ENCODE measurements at regions not wholly inside any gene's neighbourhood (a gene's known extent, or its start where the extent isn't known, plus 50 kb on each side); places are given as distances from the start of the nearest gene placed in this dataset.

DNA sequence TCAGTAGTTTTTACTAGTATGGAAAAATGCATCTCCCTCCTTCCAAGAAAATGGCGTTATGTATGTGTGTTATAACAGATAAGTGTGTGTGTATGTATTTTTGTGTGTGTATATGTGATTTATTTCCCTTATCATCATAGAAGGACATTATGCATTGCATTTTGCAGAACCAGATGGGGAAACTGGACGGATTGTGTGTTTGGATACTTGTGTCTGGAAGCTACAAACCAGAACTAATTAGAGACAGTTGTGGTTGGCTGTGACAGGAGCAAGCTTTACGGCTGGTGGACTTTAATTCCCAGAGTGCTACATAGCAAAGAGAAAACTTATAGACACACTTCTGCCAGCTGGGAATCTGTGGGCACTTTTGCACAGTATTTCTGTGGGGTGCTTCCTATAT, 162.5 kb downstream of the RWDD3 start:
- DNase-seq = no peak
- peaks cover 8% of the 10 kb centered on the region for H3K9me3 Mint-ChIP-seq (ENCODE audit: low read depth, unreplicated experiment)
- H3K27me3 Mint-ChIP-seq (ENCODE audit: unreplicated experiment) = no peaks in the 10 kb centered on the region
- no peak overlapping the region for H3K4me3 Mint-ChIP-seq (ENCODE audit: low read depth, unreplicated experiment)
- CTCF ChIA-PET = no interaction called here
- no TSS peak for BruUV-seq (replicated peaks)
- TF ChIP-seq, protein P1, sequence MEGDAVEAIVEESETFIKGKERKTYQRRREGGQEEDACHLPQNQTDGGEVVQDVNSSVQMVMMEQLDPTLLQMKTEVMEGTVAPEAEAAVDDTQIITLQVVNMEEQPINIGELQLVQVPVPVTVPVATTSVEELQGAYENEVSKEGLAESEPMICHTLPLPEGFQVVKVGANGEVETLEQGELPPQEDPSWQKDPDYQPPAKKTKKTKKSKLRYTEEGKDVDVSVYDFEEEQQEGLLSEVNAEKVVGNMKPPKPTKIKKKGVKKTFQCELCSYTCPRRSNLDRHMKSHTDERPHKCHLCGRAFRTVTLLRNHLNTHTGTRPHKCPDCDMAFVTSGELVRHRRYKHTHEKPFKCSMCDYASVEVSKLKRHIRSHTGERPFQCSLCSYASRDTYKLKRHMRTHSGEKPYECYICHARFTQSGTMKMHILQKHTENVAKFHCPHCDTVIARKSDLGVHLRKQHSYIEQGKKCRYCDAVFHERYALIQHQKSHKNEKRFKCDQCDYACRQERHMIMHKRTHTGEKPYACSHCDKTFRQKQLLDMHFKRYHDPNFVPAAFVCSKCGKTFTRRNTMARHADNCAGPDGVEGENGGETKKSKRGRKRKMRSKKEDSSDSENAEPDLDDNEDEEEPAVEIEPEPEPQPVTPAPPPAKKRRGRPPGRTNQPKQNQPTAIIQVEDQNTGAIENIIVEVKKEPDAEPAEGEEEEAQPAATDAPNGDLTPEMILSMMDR (IDR thresholded peaks at IDR 0.05; ENCODE audit: unreplicated experiment) = no peak
- no peak overlapping the region for H3K27ac Mint-ChIP-seq (ENCODE audit: unreplicated experiment)
- intact Hi-C loops (cut with micrococcal nuclease; ENCODE audit: unreplicated experiment) = no loop called here
- H3K36me3 Mint-ChIP-seq (ENCODE audit: insufficient read depth, unreplicated experiment) = no peaks in the 10 kb centered on the region
- H3K4me1 Mint-ChIP-seq (ENCODE audit: low read depth, unreplicated experiment) = no peaks in the 10 kb centered on the region

DNA sequence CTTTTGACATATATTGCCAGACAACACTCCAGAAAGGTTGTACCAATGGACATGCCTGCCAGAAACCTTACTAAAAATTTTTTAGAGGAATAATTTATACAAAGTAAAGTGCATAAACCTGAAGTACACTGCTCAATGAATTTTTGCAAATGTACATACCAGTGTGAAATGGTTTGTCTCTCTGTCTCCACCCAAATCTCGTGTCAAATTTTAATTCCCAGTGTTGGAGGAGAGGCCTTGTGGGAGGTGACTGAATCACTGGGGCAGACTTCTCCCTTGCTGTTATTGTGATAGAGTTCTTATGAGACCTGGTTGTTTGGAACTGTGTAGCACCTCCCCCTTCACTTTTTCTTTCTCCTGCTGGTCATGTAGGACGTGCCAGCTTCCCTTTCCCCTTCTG, 168.8 kb downstream of the RWDD3 start:
- CTCF ChIA-PET = no interaction called here
- intact Hi-C loops (cut with micrococcal nuclease; ENCODE audit: unreplicated experiment) = no loop called here
- no TSS peak for BruUV-seq (replicated peaks)

DNA sequence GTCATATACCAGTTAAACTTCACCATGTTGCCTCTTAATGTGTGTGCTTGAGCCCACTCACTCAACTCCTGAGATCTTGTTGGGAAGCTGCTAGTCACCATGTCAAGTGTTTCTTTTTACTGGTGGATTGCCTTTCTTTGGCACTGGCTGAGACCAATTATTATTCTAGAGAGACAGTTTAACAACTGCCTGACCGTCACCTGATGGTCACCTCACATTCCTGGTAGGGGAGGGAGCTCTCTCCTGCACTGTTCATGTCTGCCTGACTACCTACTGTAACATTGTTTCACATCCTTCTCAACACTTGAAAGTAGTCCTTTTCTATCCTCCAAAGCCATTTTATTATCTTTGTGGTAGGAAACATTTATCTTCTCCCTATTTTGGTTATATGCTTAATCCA, 172.3 kb downstream of the RWDD3 start:
- no peak overlapping the region for H3K27ac Mint-ChIP-seq (ENCODE audit: unreplicated experiment)
- intact Hi-C loops (cut with micrococcal nuclease; ENCODE audit: unreplicated experiment) = no loop called here
- no peaks in the 10 kb centered on the region for H3K36me3 Mint-ChIP-seq (ENCODE audit: insufficient read depth, unreplicated experiment)
- peaks cover 8% of the 10 kb centered on the region for H3K9me3 Mint-ChIP-seq (ENCODE audit: low read depth, unreplicated experiment)
- TF ChIP-seq, protein P1 (IDR thresholded peaks at IDR 0.05; ENCODE audit: unreplicated experiment) = no peak
- no peaks in the 10 kb centered on the region for H3K27me3 Mint-ChIP-seq (ENCODE audit: unreplicated experiment)
- no peak for DNase-seq
- CTCF ChIA-PET = no interaction called here
- H3K4me1 Mint-ChIP-seq (ENCODE audit: low read depth, unreplicated experiment) = no peaks in the 10 kb centered on the region
- H3K4me3 Mint-ChIP-seq (ENCODE audit: low read depth, unreplicated experiment) = no peak overlapping the region
- BruUV-seq (replicated peaks) = no TSS peak

More for the DNA sequence above, 168.8 kb downstream of the RWDD3 start:
- no peak overlapping the region for H3K4me3 Mint-ChIP-seq (ENCODE audit: low read depth, unreplicated experiment)
- no peaks in the 10 kb centered on the region for H3K27me3 Mint-ChIP-seq (ENCODE audit: unreplicated experiment)
- no peaks in the 10 kb centered on the region for H3K36me3 Mint-ChIP-seq (ENCODE audit: insufficient read depth, unreplicated experiment)
- H3K4me1 Mint-ChIP-seq (ENCODE audit: low read depth, unreplicated experiment) = no peaks in the 10 kb centered on the region
- H3K9me3 Mint-ChIP-seq (ENCODE audit: low read depth, unreplicated experiment) = peaks cover 16% of the 10 kb centered on the region
- no peak for DNase-seq
- TF ChIP-seq, protein P1 (IDR thresholded peaks at IDR 0.05; ENCODE audit: unreplicated experiment) = no peak
- H3K27ac Mint-ChIP-seq (ENCODE audit: unreplicated experiment) = no peak overlapping the region

DNA sequence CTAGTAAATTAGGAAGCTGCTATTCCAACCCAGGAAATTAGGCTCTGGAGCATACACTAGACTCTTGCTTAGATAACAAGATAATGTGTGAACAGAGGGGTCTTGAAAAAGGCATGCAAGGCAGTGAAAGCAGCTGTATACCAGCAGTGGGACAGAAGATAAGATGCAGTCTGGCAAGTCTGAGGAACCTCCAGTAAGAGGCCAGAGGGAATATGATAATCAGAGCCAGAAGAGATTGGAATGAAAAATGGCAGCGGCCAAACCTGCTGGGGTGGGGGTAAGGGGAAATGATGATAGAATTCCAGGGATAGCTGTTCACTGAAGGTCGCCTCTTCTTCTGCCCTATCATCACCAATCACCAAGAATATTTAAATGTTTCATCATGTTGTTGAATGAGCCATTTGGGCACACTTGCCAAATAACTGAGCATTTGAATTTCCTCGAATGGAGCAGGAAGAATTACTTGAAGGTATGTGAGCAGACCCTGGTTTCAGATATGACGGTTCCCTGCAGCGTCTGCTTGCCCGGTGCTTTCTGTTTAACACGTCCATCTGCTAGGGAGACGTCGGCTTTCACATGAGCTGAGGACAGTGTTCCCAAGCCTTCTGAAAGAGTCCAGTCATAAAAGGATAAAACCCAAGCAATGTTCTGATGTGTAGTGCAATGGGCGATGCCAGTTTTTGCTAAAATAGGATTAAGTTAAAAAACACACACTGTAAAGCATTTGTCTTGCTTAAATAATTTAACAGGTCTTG, 173.3 kb downstream of the RWDD3 start:
- Mint-ChIP-seq H3K9me3 (ENCODE audit: low read depth, unreplicated experiment) (peaks cover 8% of the 10 kb centered on the region), H3K36me3 (ENCODE audit: insufficient read depth, unreplicated experiment) (no peaks in the 10 kb centered on the region), H3K27me3 (ENCODE audit: unreplicated experiment) (no peaks in the 10 kb centered on the region), H3K27ac (ENCODE audit: unreplicated experiment) (no peak overlapping the region), H3K4me1 (ENCODE audit: low read depth, unreplicated experiment) (no peaks in the 10 kb centered on the region), H3K4me3 (ENCODE audit: low read depth, unreplicated experiment) (no peak overlapping the region)
- intact Hi-C loops (cut with micrococcal nuclease; ENCODE audit: unreplicated experiment) = no loop called here
- TF ChIP-seq, protein P1 (IDR thresholded peaks at IDR 0.05; ENCODE audit: unreplicated experiment) = no peak
- DNase-seq = no peak
- CTCF ChIA-PET = no interaction called here
- no TSS peak for BruUV-seq (replicated peaks)

All from Calu3 (cell line).